ENCODE measurements at regions not wholly inside any gene's neighbourhood (a gene's known extent, or its start where the extent isn't known, plus 50 kb on each side); places are given as distances from the start of the nearest gene placed in this dataset.
"Not testable (repeated sequence)": the region's sequence is repeated elsewhere in the genome, so short reads cannot be mapped to it uniquely, and the experiment has no call there.

- WGBS, 2 donors: 74 to 89% methylated on average over 1 of the region's 1 CpG
- TF ChIP-seq POLR2A (IDR thresholded peaks at IDR 0.05) (no peak), CTCF (IDR thresholded peaks at IDR 0.05) (no peak)
- H3K4me1 ChIP-seq: no peaks in the 10 kb centered on the region
- H3K4me3 ChIP-seq (replicated peaks in 1 of 3): no peak overlapping the region
- DNase-seq: no peak
- H3K27me3 ChIP-seq: no peaks in the 10 kb centered on the region
- no peaks in the 10 kb centered on the region for H3K9me3 ChIP-seq
- H3K27ac ChIP-seq: no peak overlapping the region
- intact Hi-C loops (cut with DNase I): no loop called here
- H3K36me3 ChIP-seq: no peaks in the 10 kb centered on the region
Observed at GRCh38 chr11:98307827-98308491, 712.8 kb upstream of the CNTN5 start.

- H3K9me3 ChIP-seq; H3K27ac ChIP-seq; H3K4me1 ChIP-seq; H3K36me3 ChIP-seq; DNase-seq; intact Hi-C loops (cut with DNase I); H3K4me3 ChIP-seq (replicated peaks in 1 of 3); H3K27me3 ChIP-seq: not testable (repeated sequence)
- WGBS, 2 donors: 79 to 100% methylated on average over 3 to 12 of the region's 12 CpGs
Observed at GRCh38 chr11:98330306-98330705, 690.4 kb upstream of the CNTN5 start.

GRCh38 chr11:98358551-98358950, 662.2 kb upstream of the CNTN5 start:
- Histone ChIP-seq H3K27me3 (no peaks in the 10 kb centered on the region), H3K36me3 (no peaks in the 10 kb centered on the region), H3K9me3 (no peaks in the 10 kb centered on the region), H3K4me1 (no peaks in the 10 kb centered on the region), H3K4me3 (replicated peaks in 1 of 3) (no peak overlapping the region), H3K27ac (no peak overlapping the region)
- DNase-seq: no peak
- intact Hi-C loops (cut with DNase I): no loop called here
- WGBS, 2 donors: 90 to 93% methylated on average over 4 of the region's 4 CpGs
- TF ChIP-seq CTCF (IDR thresholded peaks at IDR 0.05) (no peak), POLR2A (IDR thresholded peaks at IDR 0.05) (no peak)

GRCh38 chr11:98365190-98365589, 655.6 kb upstream of the CNTN5 start:
- no peak for DNase-seq
- no peak overlapping the region for H3K27ac ChIP-seq
- intact Hi-C loops (cut with DNase I): no loop called here
- H3K4me3 ChIP-seq (replicated peaks in 1 of 3): no peak overlapping the region
- no peaks in the 10 kb centered on the region for H3K4me1 ChIP-seq
- 79 to 80% methylated on average over 3 of the region's 3 CpGs for WGBS, 2 donors
- no peaks in the 10 kb centered on the region for H3K27me3 ChIP-seq
- TF ChIP-seq POLR2A (IDR thresholded peaks at IDR 0.05) (no peak), CTCF (IDR thresholded peaks at IDR 0.05) (no peak)
- H3K9me3 ChIP-seq: no peaks in the 10 kb centered on the region
- no peaks in the 10 kb centered on the region for H3K36me3 ChIP-seq

- Histone ChIP-seq H3K36me3 (no peaks in the 10 kb centered on the region), H3K4me1 (no peaks in the 10 kb centered on the region), H3K27ac (no peak overlapping the region), H3K27me3 (no peaks in the 10 kb centered on the region), H3K9me3 (no peaks in the 10 kb centered on the region), H3K4me3 (replicated peaks in 1 of 3) (no peak overlapping the region)
- no peak for DNase-seq
- intact Hi-C loops (cut with DNase I): no loop called here
- no peak for TF ChIP-seq CTCF (IDR thresholded peaks at IDR 0.05)
- WGBS, 2 donors: 86 to 91% methylated on average over 2 of the region's 2 CpGs
Observed at GRCh38 chr11:98365941-98366340, 654.8 kb upstream of the CNTN5 start.

- DNase-seq: no peak
- Histone ChIP-seq H3K27me3 (no peaks in the 10 kb centered on the region), H3K9me3 (no peaks in the 10 kb centered on the region), H3K36me3 (no peaks in the 10 kb centered on the region), H3K4me1 (no peaks in the 10 kb centered on the region), H3K4me3 (replicated peaks in 1 of 3) (no peak overlapping the region), H3K27ac (no peak overlapping the region)
- no peak for TF ChIP-seq POLR2A (IDR thresholded peaks at IDR 0.05)
- no peak for TF ChIP-seq CTCF (IDR thresholded peaks at IDR 0.05)
- 86 to 92% methylated on average over 2 of the region's 2 CpGs for WGBS, 2 donors
- intact Hi-C loops (cut with DNase I): no loop called here
Observed at GRCh38 chr11:98390391-98390790, 630.4 kb upstream of the CNTN5 start.

GRCh38 chr11:98394500-98394899, 626.2 kb upstream of the CNTN5 start:
- H3K4me1 ChIP-seq; H3K27ac ChIP-seq; H3K4me3 ChIP-seq (replicated peaks in 1 of 3); H3K27me3 ChIP-seq; intact Hi-C loops (cut with DNase I); DNase-seq; H3K36me3 ChIP-seq; H3K9me3 ChIP-seq: not testable (repeated sequence)
- 92% methylated on average over 4 of the region's 4 CpGs for WGBS, 2 donors
